Body of pancreas (tissue), 4 donors: ENCODE measurements at regions not wholly inside any gene's neighbourhood (a gene's known extent, or its start where the extent isn't known, plus 50 kb on each side); places are given as distances from the start of the nearest gene placed in this dataset.

Experiments used
- ATAC-seq: fragments of 150-250 bp; one replicate; pipeline ENCODE4 v1.9.1; 2016
- DNase-seq, 4 donors: peaks; one replicate each; pipeline ENCODE4 v3.0.0-alpha.2; 2019
- H3K27ac ChIP-seq, 4 donors: fragments of 200-600 bp; sonication (generic); 1 replicate in 3 of 4; 2 replicates in 1 of 4; pipeline versions ENCODE4 v1.5.1 to v1.6.1; 2016 to 2019; ENCODE audit warnings: mild to moderate bottlenecking in 1 of 4, mixed read lengths in 1 of 4, moderate library complexity in 1 of 4
- H3K27me3 ChIP-seq, 2 donors: fragments of 200-600 bp; sonication (generic); one replicate each; pipeline ENCODE4 v1.6.0; 2016; ENCODE audit warnings: mild to moderate bottlenecking in 1 of 2
- H3K36me3 ChIP-seq, 2 donors: fragments of 200-600 bp; sonication (generic); replicated peaks in 1 of 2; 2 replicates each; pipeline ENCODE4 v1.5.1; 2016; ENCODE audit warnings: low read depth in 2 of 2; ENCODE audit not compliant: insufficient read depth in 1 of 2
- H3K4me1 ChIP-seq: fragments of 200-600 bp; sonication (generic); one replicate; pipeline ENCODE4 v1.6.0; 2016
- H3K4me3 ChIP-seq, 2 donors: fragments of 200-600 bp; sonication (generic); 1 replicate in 1 of 2; 2 replicates in 1 of 2; pipeline ENCODE4 v1.5.1; 2016 to 2019
- H3K9me3 ChIP-seq, 3 donors: fragments of 200-600 bp; sonication (generic); 1 replicate in 2 of 3; 2 replicates in 1 of 3; pipeline ENCODE4 v1.5.1; 2016
- POLR2A ChIP-seq, 3 donors: fragments of 450-650 bp; IDR thresholded peaks; one replicate each; pipeline ENCODE4 v1.6.1; 2016; ENCODE audit warnings: antibody characterized with exemption in 3 of 3, mild to moderate bottlenecking in 2 of 3
- WGBS, 2 donors: methylation state at CpG; one replicate each; pipeline ENCODE4 v1.1.5; 2017; 5-methylcytosine and 5-hydroxymethylcytosine counted together
- intact Hi-C: fragments of 100-400 bp; cut with DNase I; formaldehyde crosslinking; loops from one replicate; pipeline ENCODE4 v1.15.1; 2023
- TF ChIP-seq, protein P1 (sequence below), 7 experiments: fragments of 450-650 bp in 4 of 7; fragments of 200-600 bp in 3 of 7; sonication (generic) in 3 of 7; IDR thresholded peaks; one replicate each; pipeline ENCODE4 v1.5.1; 2016 to 2019; ENCODE audit warnings: antibody characterized with exemption in 7 of 7

DNA sequence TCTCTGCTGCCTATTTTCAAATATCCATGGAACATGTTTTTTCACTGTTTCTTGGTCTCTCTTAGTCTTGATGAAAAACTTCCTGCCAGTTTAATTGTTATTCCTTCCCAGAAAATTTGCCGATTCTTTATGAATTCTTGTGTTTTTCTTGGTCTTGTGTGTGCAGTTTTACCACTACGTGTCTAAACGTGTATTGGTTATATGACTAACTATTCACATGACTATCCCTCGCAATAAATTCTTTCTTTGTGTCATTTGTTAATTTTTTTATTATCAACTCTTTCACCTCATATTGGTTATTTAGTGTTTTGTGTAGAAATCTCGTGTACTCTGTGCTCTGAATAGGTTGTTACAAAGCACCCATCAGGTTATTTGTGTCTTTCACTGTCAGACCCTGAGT is 315.4 kb downstream of the HAO1 start:
- DNase-seq (no peak), ATAC-seq (no peak)
- intact Hi-C loops, result no loop called here
- no peak for TF ChIP-seq POLR2A (IDR thresholded peaks at IDR 0.05)
- TF ChIP-seq, protein P1, sequence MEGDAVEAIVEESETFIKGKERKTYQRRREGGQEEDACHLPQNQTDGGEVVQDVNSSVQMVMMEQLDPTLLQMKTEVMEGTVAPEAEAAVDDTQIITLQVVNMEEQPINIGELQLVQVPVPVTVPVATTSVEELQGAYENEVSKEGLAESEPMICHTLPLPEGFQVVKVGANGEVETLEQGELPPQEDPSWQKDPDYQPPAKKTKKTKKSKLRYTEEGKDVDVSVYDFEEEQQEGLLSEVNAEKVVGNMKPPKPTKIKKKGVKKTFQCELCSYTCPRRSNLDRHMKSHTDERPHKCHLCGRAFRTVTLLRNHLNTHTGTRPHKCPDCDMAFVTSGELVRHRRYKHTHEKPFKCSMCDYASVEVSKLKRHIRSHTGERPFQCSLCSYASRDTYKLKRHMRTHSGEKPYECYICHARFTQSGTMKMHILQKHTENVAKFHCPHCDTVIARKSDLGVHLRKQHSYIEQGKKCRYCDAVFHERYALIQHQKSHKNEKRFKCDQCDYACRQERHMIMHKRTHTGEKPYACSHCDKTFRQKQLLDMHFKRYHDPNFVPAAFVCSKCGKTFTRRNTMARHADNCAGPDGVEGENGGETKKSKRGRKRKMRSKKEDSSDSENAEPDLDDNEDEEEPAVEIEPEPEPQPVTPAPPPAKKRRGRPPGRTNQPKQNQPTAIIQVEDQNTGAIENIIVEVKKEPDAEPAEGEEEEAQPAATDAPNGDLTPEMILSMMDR (IDR thresholded peaks at IDR 0.05), result no peak
- no peaks in the 10 kb centered on the region for H3K36me3 ChIP-seq
- no peaks in the 10 kb centered on the region for H3K9me3 ChIP-seq
- WGBS, 2 donors, result 69 to 73% methylated on average over 5 of the region's 5 CpGs
- H3K4me1 ChIP-seq, result no peaks in the 10 kb centered on the region
- no peaks in the 10 kb centered on the region for H3K27me3 ChIP-seq
- H3K27ac ChIP-seq, result no peak overlapping the region
- no peak overlapping the region for H3K4me3 ChIP-seq

DNA sequence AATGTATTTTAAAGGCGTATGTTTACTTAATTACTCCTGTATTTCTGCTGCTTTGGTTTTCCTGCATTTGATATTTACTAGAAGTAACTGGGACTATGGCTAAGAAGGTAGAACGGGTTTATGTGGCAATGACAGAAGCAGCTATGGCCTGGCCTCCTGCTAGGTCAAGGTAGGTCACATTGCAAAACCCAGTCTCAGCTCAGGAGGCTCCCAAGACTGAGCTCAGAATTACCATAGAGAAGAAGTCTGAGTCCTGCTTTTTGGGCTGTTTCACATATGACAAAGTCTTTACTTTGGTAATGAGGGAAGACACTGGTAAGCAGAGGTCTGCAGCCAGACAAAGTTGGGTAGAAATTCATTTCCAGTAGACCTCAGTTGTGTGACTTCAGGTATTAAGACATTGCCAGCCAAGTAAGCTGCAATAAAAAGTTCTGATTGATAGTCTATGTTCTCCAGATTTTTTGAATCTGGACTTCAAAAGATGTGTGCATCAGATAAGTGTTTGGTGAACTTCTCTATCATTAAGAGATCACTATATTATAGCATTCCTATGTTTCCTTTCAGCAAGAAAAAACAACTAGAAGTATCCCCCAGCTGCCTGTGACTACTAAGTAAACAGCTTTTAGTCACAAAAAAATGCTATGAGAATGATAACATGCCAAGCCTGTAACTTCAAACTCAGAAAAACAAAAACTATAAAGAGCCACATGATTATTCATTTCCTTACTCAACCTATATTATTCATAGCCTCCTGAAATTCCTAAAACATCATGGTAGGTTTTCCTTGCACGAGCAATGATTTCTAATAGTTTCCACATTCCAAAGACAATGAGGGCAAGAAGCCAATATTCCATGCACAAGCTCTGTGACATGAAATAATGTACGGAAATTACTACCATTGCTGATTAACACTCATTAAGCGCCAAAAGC is 312.3 kb downstream of the HAO1 start:
- ATAC-seq, result no peak
- intact Hi-C loops, result no loop called here

DNA sequence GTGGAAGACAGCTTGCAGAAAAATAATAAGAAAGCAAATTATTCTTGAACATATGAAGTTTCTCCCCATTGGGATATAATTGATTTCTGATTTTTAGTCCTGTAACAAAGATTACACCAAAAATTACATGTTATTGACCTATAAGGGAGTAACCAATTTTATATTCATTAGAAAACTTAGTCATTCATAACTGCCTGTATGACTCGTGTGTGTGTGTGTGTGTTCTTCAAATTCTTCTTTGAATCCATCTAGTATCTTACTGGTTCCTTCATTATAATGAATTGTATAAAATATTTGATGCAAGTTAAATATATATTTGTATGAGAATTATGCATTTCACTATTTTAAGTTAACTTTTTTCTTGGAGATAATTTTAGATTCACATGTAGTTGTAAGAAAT is 310.4 kb downstream of the HAO1 start:
- Histone ChIP-seq H3K9me3 (no peaks in the 10 kb centered on the region), H3K4me3 (no peak overlapping the region), H3K4me1 (no peaks in the 10 kb centered on the region), H3K36me3 (no peaks in the 10 kb centered on the region), H3K27ac (no peak overlapping the region), H3K27me3 (no peaks in the 10 kb centered on the region)
- no peak for ATAC-seq
- TF ChIP-seq, protein P1 (IDR thresholded peaks at IDR 0.05), result no peak
- TF ChIP-seq POLR2A (IDR thresholded peaks at IDR 0.05), result no peak
- no peak for DNase-seq
- intact Hi-C loops, result no loop called here
- WGBS, 2 donors, result 22 to 24% methylated on average over 1 of the region's 1 CpG

More for the DNA sequence above, 312.3 kb downstream of the HAO1 start:
- no peak for DNase-seq
- Histone ChIP-seq H3K27ac (no peak overlapping the region), H3K4me1 (no peaks in the 10 kb centered on the region), H3K9me3 (no peaks in the 10 kb centered on the region), H3K36me3 (no peaks in the 10 kb centered on the region), H3K27me3 (no peaks in the 10 kb centered on the region), H3K4me3 (no peak overlapping the region)
- WGBS, 2 donors, result 51 to 52% methylated on average over 5 of the region's 5 CpGs
- TF ChIP-seq, protein P1 (IDR thresholded peaks at IDR 0.05), result no peak
- no peak for TF ChIP-seq POLR2A (IDR thresholded peaks at IDR 0.05)

DNA sequence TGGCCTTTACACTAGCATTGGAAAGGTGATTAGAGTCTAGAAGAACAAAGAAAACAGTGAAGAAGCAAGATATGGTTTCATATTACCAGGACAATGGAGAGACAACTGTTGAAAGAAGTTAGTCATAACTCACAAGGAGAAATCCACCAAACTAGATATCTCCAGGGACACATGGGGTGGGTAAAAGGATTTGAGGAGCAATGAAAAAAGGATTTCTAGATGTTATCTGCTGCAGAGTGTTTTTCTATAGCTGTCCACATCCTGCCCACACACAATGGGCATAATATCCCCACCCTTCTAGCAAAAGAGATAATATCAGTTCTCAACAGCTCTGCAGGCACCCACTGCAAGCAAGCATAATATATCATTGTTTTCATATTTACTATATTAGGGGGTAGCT is 303.1 kb downstream of the HAO1 start:
- H3K9me3 ChIP-seq, result no peaks in the 10 kb centered on the region
- no peak overlapping the region for H3K27ac ChIP-seq
- no peaks in the 10 kb centered on the region for H3K27me3 ChIP-seq
- no peaks in the 10 kb centered on the region for H3K36me3 ChIP-seq
- no peak overlapping the region for H3K4me3 ChIP-seq
- intact Hi-C loops, result no loop called here
- TF ChIP-seq POLR2A (IDR thresholded peaks at IDR 0.05), result no peak
- TF ChIP-seq, protein P1 (IDR thresholded peaks at IDR 0.05), result no peak
- no peaks in the 10 kb centered on the region for H3K4me1 ChIP-seq
- no peak for ATAC-seq
- DNase-seq, result no peak
